HCEC 1CT (cell line): ENCODE measurements at regions not wholly inside any gene's neighbourhood (a gene's known extent, or its start where the extent isn't known, plus 50 kb on each side); places are given as distances from the start of the nearest gene placed in this dataset.
"Not testable (repeated sequence)": the region's sequence is repeated elsewhere in the genome, so short reads cannot be mapped to it uniquely, and the experiment has no call there.

Experiments used
- DNase-seq: peaks from one replicate; pipeline ENCODE4 v3.0.0-alpha.2; 2017

DNA sequence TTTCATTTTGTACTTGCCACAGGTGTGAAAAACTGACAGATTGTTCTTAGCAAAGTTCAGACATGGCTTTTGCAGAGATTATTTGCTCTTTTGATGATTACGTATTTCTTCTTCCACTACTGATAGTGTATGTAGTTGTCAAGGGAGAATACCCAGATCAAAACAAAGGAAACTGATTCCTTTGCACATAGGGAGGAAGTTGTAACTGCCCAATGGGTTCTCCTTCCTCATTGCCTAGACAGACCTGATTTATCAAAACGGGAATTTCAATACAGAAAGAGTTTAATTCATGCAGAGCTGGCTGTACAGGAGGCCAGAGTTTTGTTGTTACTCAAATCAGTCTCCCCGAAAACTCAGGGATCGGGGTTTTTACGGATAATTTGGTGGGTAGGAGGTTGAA lies 214.7 kb downstream of the BCAS1 start:
- DNase-seq, result no peak

DNA sequence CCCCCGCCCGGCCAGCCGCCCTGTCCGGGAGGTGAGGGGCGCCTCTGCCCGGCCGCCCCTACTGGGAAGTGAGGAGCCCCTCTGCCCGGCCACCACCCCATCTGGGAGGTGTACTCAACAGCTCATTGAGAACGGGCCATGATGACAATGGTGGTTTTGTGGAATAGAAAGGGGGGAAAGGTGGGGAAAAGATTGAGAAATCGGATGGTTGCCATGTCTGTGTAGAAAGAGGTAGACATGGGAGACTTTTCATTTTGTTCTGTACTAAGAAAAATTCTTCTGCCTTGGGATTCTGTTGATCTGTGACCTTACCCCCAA lies 215.8 kb downstream of the BCAS1 start:
- not testable (repeated sequence) for DNase-seq

DNA sequence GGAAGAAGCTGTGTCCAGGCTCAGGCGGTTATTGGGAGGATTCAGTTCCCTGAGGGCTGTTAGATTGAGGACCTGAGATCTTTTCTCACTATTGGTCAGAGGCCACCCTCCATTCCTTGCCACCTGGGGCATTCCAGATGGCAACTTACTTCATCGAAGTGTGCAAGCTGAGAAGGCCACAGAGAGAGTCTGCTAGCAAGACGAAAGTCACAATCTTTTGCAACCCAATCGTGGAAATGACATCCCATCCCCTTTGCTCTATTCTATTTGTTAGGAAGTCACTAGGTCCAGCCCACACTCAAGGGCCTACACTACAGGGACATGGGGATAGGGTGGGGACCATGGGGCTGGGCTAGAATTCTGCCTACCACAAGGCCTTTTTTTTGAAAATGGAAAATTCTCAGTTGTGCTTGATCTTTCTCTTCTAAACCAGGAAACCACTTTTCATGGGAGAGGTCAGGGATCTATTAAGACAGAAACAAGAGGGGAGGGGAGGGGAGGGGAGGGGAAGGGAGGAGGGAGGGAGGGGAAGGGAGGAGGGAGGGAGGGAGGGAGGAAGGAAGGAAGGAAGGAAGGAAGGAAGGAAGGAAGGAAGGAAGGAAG lies 217.2 kb downstream of the BCAS1 start:
- no peak for DNase-seq

DNA sequence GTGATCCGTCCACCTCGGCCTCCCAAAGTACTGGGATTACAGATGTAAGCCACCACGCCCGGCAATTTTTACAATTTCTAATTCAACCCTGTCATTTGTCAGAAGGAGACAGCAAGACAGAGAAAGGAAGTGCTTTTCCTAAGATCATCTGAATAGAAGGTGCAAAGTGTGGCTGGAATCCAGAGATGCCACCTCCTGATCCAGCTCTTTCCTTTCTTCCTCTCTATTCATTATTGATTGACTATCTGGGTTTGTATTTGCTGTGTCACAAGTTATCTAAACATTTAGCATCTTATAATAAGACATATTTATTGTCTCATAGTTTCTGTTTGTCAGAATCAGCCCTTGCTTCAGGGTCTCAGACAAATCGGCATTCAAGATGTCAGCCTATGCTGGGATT lies 217.7 kb downstream of the BCAS1 start:
- DNase-seq, result no peak

DNA sequence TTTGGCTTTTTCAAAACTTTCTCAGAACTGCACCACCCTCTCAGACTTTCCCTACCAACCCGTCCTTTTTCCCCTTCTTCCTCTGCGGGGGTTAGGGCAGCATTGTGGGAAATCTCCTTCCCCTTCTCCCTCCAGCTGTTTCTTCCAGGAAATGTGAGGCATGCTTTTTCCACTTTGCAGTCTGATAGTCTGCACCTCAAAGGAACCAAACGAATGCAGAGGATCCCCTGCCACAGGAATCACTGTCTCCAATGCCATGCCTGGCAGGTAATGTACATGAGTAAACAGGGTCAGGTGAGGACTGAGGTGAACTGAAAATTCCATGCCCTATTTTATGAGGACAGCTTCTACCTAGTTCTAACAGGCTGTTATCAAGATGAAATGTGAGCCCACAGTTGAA lies 218.4 kb downstream of the BCAS1 start:
- no peak for DNase-seq

DNA sequence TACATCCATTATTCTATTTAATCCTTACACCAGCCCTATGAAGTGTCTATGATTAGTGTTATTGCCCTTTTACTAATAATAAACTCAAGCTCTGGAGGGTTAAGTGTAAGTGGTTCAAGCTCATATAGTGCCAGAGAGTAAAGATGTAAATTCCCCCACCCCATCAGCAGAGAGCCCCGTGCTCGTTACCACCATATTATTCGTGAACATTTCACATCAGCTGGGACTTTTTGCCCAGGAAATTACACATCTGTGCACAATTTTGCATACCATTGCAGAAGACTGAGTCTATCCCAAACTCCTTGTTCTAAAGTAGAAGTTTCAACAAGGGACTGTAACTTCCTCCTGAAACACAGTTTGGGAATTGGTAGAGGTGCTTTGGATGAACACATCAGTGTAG lies 220.1 kb downstream of the BCAS1 start:
- no peak for DNase-seq

DNA sequence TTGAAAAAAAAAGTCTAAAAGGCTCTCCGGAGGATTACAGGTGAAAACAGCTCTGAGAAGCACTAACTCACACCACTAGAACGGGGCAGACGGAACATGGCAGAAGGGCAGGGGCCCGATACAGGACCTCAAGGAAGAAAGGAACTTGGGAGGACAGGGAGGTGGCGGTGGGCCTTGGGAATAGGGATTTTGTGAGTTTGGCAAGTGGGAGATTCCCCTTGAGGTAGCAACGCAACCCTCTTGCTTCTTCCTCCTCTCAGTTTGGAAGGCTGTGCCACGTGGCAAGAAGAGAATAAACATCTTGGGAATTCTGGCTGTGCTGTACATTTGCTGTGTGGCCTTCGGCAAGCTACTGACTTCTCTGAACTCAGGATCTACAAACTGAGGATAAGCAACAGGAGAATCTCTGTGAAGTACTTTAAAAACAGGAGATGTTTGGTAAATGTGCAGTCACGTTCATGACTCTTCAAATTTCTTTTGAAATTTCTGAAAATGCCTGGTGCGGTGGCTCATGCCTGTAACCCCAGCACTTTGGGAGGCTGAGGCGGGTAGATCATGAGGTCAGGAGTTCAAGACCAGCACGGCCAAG lies 220.8 kb downstream of the BCAS1 start:
- no peak for DNase-seq

DNA sequence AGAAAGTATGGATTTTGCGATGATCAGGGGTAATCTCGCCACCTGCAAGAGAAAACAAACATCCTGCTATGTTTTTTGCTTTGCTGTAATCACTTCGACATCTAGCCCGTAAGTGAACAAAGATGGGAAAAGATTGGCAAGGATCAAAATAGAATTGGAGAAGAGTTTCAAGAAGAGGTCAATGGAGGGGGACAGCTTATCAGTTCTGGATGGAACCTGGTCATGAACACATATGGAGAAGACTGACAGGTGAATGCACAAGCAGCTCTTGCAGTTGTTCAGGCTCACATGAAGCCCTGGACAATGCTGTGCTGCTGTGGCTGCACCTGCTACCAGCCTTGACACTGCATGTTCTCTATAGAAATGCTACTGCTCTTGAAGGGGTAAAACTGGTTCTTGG lies 222.1 kb downstream of the BCAS1 start:
- no peak for DNase-seq

DNA sequence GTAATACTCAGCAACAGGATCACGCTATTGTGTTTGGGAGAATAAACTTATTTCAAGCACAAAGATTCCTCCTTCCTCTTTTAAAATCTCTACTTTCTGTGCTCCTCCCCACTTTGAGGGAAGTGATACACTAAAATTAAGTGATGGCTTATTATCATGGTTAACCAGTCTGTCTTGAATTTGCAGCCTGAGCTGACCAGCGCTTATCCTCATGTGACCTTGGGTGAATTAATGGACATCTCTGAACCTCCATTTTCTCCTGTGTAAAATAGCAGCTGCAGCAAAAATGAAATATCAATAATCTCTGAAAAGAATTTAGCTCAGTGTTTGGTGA lies 222.6 kb downstream of the BCAS1 start:
- DNase-seq, result no peak

DNA sequence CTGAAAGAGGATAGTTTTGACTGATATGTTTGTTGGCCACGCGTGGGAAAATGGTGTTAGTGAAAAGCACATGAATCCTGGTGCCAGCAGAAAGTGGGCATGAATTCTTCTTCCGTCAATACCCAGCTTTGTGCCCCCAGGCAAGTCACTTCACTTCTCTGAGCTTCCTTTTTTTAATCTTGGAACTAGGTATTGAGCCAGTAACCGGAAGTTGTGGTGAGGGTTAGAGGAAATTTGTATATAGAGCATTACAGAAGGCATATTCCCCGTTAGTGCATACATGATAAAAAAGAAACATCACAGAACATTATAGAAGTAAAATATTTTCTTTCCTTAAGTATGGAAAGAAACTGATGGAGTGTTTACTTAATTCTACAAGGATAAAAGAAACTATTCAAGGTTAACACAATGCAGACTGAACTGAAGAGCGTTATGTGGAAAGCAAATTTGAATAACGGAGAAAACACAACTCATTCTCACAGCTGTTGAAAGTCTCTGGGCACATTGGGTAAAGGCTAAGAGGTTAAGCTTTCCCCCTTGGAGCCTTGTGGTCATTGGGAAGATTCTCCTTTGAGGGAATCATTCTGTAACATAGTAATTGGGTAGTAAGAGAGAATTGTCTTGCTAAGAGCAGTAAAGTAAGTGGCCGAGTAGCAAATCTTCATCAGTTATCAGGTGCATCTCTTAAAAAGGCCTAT lies 223.1 kb downstream of the BCAS1 start:
- no peak for DNase-seq

DNA sequence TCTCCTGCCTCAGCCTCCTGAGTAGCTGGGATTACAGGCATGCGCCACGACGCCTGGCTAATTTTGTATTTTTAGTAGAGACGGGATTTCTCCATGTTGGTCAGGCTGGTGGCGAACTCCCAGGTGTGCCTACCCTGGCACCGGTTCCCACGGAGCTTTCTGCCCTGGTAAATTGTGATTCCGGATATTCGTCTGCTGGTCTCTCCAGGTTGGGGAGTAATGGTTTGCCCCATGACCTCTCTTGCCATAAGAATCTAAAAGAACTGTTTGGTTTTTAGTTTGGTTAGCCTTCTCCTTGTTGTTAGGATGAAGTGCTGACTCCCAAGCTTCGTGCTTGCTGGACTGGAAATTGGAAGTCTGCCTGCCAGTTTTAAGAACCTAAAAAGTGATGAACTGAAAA lies 223.8 kb downstream of the BCAS1 start:
- DNase-seq, result no peak

DNA sequence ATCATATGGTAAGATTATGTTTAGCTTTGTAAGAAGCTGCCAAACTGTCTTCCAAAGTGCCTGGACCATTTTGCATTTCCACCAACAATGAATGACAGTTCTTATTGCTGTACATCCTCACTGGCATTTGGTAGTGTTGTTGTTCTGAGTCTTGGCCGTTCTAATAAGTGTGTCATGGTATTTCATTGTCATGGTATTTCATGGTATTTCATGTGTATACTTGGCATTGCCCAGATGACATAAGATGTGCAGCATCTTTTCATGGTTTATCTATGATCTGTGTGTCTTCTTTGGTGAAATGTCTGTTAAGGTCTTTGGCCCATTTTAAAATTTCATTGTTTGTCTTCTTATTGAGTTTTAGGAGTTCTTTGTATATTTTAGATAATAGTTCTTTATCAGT lies 224.4 kb downstream of the BCAS1 start:
- DNase-seq, result no peak

DNA sequence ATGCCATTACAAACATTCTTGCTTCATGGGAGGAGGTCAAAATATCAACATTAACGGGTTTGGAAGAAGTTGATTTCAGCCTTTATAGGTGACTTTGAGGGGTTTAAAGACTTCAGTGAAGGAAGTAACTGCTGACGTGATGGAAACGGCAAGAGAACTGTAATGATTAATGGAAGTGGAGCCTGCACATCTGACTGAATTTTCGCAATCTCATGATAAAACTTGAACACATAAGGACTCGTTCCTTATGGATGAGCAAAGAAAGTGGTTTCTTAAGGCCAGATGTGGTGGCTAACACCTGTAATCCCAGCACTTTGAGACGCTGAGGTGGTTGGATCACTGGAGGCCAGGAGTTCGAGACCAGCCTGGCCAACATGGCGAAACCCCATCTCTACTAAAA lies 226.1 kb downstream of the BCAS1 start:
- no peak for DNase-seq

DNA sequence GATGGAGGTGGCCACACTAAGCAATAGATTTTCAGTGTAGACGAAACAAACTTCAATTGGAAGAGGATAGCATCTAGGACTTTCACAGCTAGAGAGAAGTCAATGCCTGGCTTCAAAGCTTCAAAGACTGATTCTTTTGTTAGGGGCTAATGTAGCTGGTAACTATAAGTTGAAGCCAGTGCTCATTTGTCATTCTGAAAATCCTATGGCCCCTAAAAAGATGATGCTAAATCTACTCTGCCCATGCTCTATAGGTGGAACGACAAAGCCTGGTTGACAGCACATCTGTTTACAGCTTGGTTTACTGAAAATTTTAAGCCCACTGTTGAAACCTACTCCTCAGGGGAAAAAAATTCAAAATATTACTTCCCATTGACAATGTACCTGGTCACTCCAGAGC lies 226.7 kb downstream of the BCAS1 start:
- DNase-seq, result no peak

DNA sequence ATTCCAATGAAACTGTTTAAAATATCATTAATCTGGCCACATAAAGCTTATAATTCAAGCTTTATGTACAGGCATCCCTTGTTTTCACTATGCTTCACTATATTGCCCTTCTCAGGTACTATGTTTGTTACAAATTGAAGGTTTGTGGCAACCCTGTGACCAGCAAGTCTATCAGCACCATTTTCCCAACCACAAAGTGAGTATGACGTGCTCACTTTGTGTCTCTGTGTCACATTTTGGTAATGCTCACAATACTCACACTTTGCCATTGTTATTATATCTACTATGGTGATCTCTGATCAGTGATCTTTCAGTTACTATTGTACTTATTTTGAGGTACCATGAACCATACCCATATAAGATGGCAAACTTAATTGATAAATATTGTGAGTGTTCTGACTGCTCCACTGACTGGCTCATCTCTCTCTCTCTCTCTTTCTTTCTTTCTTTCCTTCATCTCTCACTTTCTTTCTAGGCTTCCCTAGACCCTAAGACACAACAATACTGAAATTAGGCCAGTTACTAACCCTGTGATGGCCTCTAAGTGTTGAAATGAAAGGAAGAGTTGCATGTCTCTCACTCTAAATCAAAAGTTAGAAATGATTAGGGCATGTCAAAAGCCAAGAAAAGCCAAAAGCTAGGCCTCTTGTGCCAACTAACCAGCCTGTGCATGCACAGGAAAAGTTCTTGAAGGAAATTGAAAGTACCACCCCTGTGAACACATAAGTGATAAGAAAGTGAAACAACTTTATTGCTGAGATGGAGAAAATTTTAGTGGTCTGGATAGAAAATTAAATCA lies 227.9 kb downstream of the BCAS1 start:
- DNase-seq, result no peak

DNA sequence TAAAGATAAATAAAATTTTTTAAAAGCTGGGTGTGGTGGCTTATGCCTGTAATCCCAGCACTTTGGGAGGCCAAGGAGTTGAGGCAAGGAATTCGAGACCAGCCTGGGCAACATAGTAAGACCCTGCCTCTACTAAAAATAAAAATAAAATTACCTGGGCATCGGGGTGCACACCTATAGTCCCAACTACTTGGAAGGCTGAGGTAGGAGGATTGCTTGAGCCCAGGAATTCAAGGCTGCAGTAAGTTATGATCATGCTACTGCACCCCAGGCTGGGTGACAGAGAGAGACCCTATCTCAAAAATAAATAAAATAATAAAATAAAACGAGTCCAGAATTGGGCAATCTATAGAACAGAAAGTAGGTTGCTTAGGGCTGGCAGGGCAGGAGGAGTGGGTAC lies 228.7 kb downstream of the BCAS1 start:
- DNase-seq, result no peak

DNA sequence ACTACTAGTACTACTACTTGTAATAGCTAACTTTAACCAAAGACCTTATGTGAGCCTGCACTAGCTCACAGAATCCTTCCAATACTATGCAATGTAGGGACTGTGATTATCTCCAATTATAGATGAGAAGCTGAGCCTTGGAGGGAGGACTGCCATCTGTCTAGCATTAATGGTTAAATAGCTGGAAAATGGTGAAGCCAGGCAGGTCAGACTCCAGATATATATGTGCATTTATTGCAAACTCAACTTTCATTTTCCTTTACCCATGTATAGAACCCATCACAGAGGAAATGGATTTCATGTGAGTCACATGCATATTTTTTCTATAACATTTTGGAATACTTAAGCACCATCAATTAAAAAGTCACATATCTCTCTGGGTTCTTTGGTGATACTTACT lies 229.9 kb downstream of the BCAS1 start:
- no peak for DNase-seq

DNA sequence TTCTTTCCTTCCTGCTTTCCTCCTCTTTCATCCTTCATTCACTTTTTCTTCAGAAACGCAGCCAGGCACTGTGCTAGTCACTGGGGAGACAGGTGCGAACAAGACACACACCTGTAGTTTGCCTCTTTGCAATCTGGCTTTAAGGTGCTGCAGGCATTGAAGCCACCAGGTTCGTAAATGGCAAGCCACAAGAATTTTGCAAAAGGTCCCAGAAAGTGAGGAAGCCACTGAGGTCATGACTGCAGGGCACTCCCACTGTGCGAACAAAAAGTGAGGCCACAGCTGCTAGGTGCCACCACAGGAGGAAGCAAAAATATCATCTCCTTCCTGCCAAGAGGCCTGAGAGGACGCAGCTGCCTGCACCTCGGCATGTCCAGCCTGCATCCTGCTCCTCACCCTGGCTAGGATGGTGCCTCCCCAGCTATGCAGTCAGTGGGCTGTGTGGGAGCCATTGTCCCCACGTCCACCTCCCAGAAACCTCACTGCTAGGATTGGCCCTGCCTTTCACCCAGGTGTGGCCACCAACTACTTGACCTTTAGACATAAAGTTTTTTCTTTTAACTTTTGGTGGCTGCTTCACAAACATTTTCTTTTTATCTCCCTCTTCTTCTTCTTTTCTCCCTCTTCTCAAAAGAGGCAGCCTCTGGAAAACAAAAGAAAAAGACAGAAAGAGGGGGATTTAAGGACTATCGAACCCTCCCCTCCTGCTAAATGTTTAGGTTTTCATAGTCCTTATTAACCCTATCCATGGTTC lies 230.8 kb downstream of the BCAS1 start:
- no peak for DNase-seq

DNA sequence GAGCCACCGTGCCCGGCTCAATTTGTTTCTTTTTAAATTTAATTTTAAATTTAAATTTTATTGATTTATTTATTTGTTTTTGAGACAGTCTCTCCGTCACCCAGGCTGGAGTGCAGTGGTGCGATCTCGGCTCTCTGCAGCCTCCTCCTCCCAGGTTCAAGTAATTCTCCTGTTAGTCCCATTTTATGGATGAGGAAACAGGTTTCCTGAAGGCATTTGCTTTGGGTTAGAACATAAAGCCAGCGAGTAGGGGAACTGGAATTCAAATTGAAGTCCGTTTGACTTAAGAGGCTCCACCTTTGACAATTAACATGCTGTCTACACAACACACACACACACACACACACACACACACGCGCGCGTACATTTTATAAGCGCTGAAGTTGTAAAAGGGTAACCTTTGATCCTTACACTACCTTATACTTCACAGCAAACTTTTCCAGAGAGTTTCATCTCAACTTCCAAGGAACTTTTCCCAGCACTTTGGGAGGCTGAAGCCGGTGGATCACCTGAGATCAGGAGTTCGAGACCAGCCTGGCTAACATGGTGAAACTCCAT lies 232.0 kb downstream of the BCAS1 start:
- no peak for DNase-seq

DNA sequence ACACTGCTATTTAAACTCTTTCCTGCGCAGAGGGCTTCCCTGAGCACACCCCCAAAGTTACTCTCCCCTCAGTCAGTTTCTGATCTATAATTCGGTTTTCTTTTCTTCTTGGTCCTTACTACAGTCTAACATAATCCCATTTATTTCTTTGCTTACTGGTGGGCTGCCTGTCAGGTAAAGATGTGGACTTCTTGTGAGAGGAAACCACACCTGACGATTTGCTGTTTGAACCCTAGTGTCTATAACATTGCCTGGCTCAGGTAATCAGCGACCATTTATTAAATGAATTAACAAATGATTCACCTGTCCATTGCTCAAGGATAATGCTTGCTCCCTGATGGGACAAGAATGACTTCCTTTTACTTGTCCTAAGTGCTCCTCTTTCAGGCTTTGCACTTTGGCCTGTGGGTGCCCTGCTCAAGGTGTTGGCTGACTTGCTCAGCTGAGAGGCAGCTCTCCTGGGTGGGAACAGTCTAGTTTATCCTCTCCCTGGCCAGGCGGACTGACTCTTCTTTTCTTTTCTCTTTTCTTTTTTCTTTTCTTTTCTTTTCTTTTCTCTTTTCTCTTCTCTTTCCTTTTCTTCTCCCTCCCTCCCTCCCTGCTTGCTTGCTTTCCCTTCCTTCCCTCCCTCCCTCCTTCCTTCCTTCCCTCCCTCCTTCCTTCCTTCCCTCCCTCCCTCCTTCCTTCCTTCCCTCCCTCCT lies 233.1 kb downstream of the BCAS1 start:
- no peak for DNase-seq

DNA sequence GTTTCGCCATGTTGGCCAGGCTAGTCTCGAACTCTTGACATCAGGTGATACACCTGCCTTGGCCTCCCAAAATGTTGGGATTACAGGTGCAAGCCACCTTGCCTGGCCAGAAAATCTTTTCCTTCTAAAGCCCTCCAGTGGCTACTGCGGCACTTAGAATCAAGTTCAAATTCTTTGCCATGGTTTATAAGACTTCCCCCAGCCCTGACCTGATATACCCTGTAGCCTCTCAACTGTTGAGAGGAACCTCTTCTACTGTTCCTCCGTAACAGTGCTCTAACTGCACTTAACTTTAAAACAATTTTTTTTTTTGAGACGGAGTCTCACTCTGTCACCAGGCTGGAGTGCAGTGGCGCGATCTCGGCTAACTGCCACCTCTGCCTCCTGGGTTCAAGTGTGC lies 235.6 kb downstream of the BCAS1 start:
- no peak for DNase-seq

DNA sequence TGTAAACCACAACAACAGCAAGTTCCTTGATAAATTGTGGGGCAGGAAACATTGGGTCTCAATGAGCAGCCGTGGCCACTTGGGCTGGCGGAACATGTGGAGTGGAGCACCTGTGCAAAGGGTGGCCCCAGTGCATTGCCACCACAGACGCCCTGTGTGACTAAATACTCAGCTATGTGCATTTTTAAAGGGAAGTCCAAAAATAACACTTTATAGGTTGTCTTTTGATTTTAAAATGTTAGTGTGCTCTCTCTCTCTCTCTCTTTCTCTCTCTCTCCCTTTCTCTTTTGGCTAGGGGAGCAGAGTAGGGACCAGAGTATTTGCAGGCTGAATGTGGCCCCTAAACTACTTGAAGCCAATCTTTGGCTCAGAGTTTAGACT lies 236.3 kb downstream of the BCAS1 start:
- no peak for DNase-seq
